Epithelial cell of esophagus (primary cell): ENCODE measurements at regions not wholly inside any gene's neighbourhood (a gene's known extent, or its start where the extent isn't known, plus 50 kb on each side); places are given as distances from the start of the nearest gene placed in this dataset.

Source experiments
- DNase-seq: peaks from one replicate; pipeline ENCODE4 v3.0.0; 2010; ENCODE audit warnings: low read depth
- H3K4me3 ChIP-seq: 2 replicates; pipeline ENCODE4 v1.5.1; 2011; ENCODE audit warnings: mild to moderate bottlenecking, low read length, control low read depth
- CTCF ChIP-seq: IDR thresholded peaks from 2 replicates; pipeline ENCODE4 v1.5.1; 2011; ENCODE audit warnings: low read depth, mild to moderate bottlenecking, low read length, control low read depth, inconsistent platforms; ENCODE audit not compliant: insufficient read depth; ENCODE audit errors: missing control alignments

- no peak overlapping the region for H3K4me3 ChIP-seq
- no peak for TF ChIP-seq CTCF
- DNase-seq = no peak
These were observed 84.2 kb downstream of the CDC7 start for GRCh38 chr1:91584878-91585277.

GRCh38 chr1:91585502-91585901 is 84.9 kb downstream of the CDC7 start:
- TF ChIP-seq CTCF = no peak

GRCh38 chr1:91585982-91586381 is 85.3 kb downstream of the CDC7 start:
- no peak for DNase-seq

More at GRCh38 chr1:91585502-91585901, 84.9 kb downstream of the CDC7 start:
- H3K4me3 ChIP-seq = no peak overlapping the region
- DNase-seq = no peak

GRCh38 chr1:91589437-91589836 is 88.8 kb downstream of the CDC7 start:
- H3K4me3 ChIP-seq = no peak overlapping the region
- no peak for DNase-seq
- no peak for TF ChIP-seq CTCF

More at GRCh38 chr1:91585982-91586381, 85.3 kb downstream of the CDC7 start:
- TF ChIP-seq CTCF = no peak
- H3K4me3 ChIP-seq = no peak overlapping the region

GRCh38 chr1:91591175-91591974 is 90.7 kb downstream of the CDC7 start:
- no peak for DNase-seq
- TF ChIP-seq CTCF = no peak
- H3K4me3 ChIP-seq = no peak overlapping the region

- no peak for TF ChIP-seq CTCF
- no peak for DNase-seq
- no peak overlapping the region for H3K4me3 ChIP-seq
These were observed 92.2 kb downstream of the CDC7 start for GRCh38 chr1:91592716-91593477.
